WTC11 (cell line): ENCODE measurements at regions not wholly inside any gene's neighbourhood (a gene's known extent, or its start where the extent isn't known, plus 50 kb on each side); places are given as distances from the start of the nearest gene placed in this dataset.

Experiments
- ATAC-seq: fragments of 200-7000 bp; cut with Tn5 transposase; 2 replicates; pipeline ENCODE4 v1.10.0; 2021; ENCODE audit warnings: mild to moderate bottlenecking, moderate library complexity
- CTCF ChIA-PET: fragments of 300-600 bp; sonication (Branson Sonifier 250); formaldehyde crosslinking; loops from one replicate; lab custom pipeline; 2021; ENCODE audit warnings: antibody characterized with exemption; lab: Charles Lee
- POLR2A ChIA-PET: fragments of 350-600 bp; sonication (Branson Sonifier 250); formaldehyde crosslinking; loops from one replicate; lab custom pipeline; 2021; ENCODE audit warnings: antibody characterized with exemption; lab: Charles Lee
- DNase-seq: peaks from one replicate; pipeline ENCODE4 v3.0.0; 2021; ENCODE audit warnings: low spot score
- H3K27ac Mint-ChIP-seq: 2 replicates; pipeline ENCODE4 v1.8.0; 2021; ENCODE audit warnings: mixed read lengths
- H3K27me3 Mint-ChIP-seq: 2 replicates; pipeline ENCODE4 v1.8.0; 2021; ENCODE audit warnings: low read depth, mild to moderate bottlenecking, moderate library complexity, mixed read lengths
- H3K36me3 Mint-ChIP-seq: 2 replicates; pipeline ENCODE4 v1.8.0; 2021; ENCODE audit warnings: mixed read lengths
- H3K4me1 Mint-ChIP-seq: 2 replicates; pipeline ENCODE4 v1.8.0; 2022; ENCODE audit warnings: mixed read lengths
- H3K4me3 Mint-ChIP-seq: 2 replicates; pipeline ENCODE4 v1.8.0; 2021; ENCODE audit warnings: mild to moderate bottlenecking, moderate library complexity, mixed read lengths
- H3K9me3 Mint-ChIP-seq: 2 replicates; pipeline ENCODE4 v1.8.0; 2021; ENCODE audit warnings: mixed read lengths
- AFF4 ChIP-seq: sonication (generic); formaldehyde crosslinking; IDR thresholded peaks from 2 replicates; pipeline ENCODE4 v1.8.1; 2023; ENCODE audit warnings: mild to moderate bottlenecking, missing genetic modification reagents, borderline replicate concordance
- AR ChIP-seq: fragments of 250-450 bp; sonication (Bioruptor Pico); IDR thresholded peaks from 2 replicates; pipeline ENCODE4 v1.9.0; 2021; ENCODE audit warnings: mild to moderate bottlenecking
- ESRRA ChIP-seq: sonication (generic); formaldehyde crosslinking; IDR thresholded peaks from 2 replicates; pipeline ENCODE4 v1.8.1; 2022; ENCODE audit warnings: mild to moderate bottlenecking, missing genetic modification reagents, borderline replicate concordance
- FOXJ3 ChIP-seq: sonication (generic); formaldehyde crosslinking; IDR thresholded peaks from 2 replicates; pipeline ENCODE4 v1.9.0; 2021; ENCODE audit warnings: missing genetic modification reagents, mild to moderate bottlenecking, borderline replicate concordance
- FOXP1 ChIP-seq: sonication (generic); formaldehyde crosslinking; IDR thresholded peaks from 2 replicates; pipeline ENCODE4 v1.8.0; 2022; ENCODE audit warnings: missing genetic modification reagents, mild to moderate bottlenecking, moderate library complexity, borderline replicate concordance
- GABPB1 ChIP-seq: sonication (generic); formaldehyde crosslinking; IDR thresholded peaks from 2 replicates; pipeline ENCODE4 v1.8.1; 2023; ENCODE audit warnings: mild to moderate bottlenecking, missing genetic modification reagents
- HMGA2 ChIP-seq: fragments of 250-450 bp; sonication (Bioruptor Pico); IDR thresholded peaks from 2 replicates; pipeline ENCODE4 v1.4.0; 2021; ENCODE audit warnings: mild to moderate bottlenecking, moderate library complexity
- JAZF1 ChIP-seq: fragments of 250-450 bp; sonication (Bioruptor Pico); IDR thresholded peaks from 2 replicates; pipeline ENCODE4 v1.9.0; 2021; ENCODE audit warnings: moderate library complexity, mild to moderate bottlenecking, inconsistent platforms
- JUN ChIP-seq: sonication (generic); formaldehyde crosslinking; IDR thresholded peaks from 2 replicates; pipeline ENCODE4 v1.8.0; 2023; ENCODE audit warnings: mild to moderate bottlenecking, missing genetic modification reagents
- NR1H2 ChIP-seq: sonication (generic); formaldehyde crosslinking; IDR thresholded peaks from 2 replicates; pipeline ENCODE4 v1.9.0; 2021; ENCODE audit warnings: mild to moderate bottlenecking, moderate library complexity, missing genetic modification reagents
- OVOL2 ChIP-seq: fragments of 250-450 bp; sonication (Bioruptor Pico); IDR thresholded peaks from 2 replicates; pipeline ENCODE4 v1.9.0; 2021; ENCODE audit warnings: mild to moderate bottlenecking, borderline replicate concordance
- SMAD4 ChIP-seq: sonication (generic); formaldehyde crosslinking; IDR thresholded peaks from 2 replicates; pipeline ENCODE4 v1.8.0; 2022; ENCODE audit warnings: mild to moderate bottlenecking, missing genetic modification reagents
- SOX15 ChIP-seq: fragments of 250-450 bp; sonication (Bioruptor Pico); IDR thresholded peaks from 2 replicates; pipeline ENCODE4 v1.9.0; 2021; ENCODE audit warnings: mild to moderate bottlenecking
- TEAD1 ChIP-seq: sonication (generic); formaldehyde crosslinking; IDR thresholded peaks from 2 replicates; pipeline ENCODE4 v1.8.0; 2022; ENCODE audit warnings: mild to moderate bottlenecking, missing genetic modification reagents
- ZNF416 ChIP-seq: fragments of 250-450 bp; sonication (Bioruptor Pico); IDR thresholded peaks from 2 replicates; pipeline ENCODE4 v1.9.0; 2021; ENCODE audit warnings: mild to moderate bottlenecking, inconsistent platforms
- TF ChIP-seq, protein P1 (sequence below): fragments of 250-450 bp; sonication (Bioruptor Pico); IDR thresholded peaks from 2 replicates; pipeline ENCODE4 v2.1.2; 2022; ENCODE audit warnings: mild to moderate bottlenecking, moderate library complexity
- TF ChIP-seq, protein P2 (sequence below): sonication (generic); formaldehyde crosslinking; IDR thresholded peaks from 2 replicates; pipeline ENCODE4 v1.8.0; 2022; ENCODE audit warnings: mild to moderate bottlenecking, missing genetic modification reagents
- TF ChIP-seq, protein P3 (sequence below): sonication (generic); formaldehyde crosslinking; IDR thresholded peaks from 2 replicates; pipeline ENCODE4 v1.8.1; 2022; ENCODE audit warnings: mild to moderate bottlenecking, missing genetic modification reagents, moderate library complexity, borderline replicate concordance
- TF ChIP-seq, protein P4 (sequence below): sonication (generic); formaldehyde crosslinking; conservative IDR thresholded peaks from 2 replicates; pipeline ENCODE4 v1.8.1; 2023; ENCODE audit warnings: mild to moderate bottlenecking, low read depth, missing genetic modification reagents, moderate library complexity

DNA sequence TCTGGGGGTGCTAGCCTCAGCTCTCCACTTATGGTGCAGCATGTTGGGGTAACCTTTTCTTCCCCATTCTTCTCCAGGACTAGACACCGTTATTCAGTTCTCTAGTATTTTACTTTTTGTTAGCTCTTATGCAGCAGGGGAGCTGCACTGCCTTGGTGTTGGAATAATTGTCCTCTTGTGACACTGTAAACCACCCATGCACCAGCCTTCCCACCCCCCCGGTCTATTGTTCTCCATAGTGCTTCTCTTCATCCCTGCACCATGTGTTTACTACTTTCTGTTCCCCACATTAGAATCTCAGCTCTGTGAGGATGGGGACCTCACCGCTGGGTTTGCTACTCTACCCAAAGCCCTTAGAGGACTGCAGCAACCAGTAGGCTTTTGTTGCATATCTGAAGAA lies 230.7 kb downstream of the RPS24 start:
- TF ChIP-seq SOX15 (CRISPR knock-in tag) (no peak), SMAD4 (CRISPR knock-in tag) (no peak), JAZF1 (no peak), AR (CRISPR knock-in tag) (no peak), FOXP1 (CRISPR knock-in tag) (no peak), JUN (CRISPR knock-in tag) (no peak), HMGA2 (CRISPR knock-in tag) (no peak), OVOL2 (CRISPR knock-in tag) (no peak), ZNF416 (no peak), TEAD1 (no peak), FOXJ3 (CRISPR knock-in tag) (no peak), GABPB1 (no peak), ESRRA (no peak), NR1H2 (no peak), AFF4 (CRISPR knock-in tag) (no peak)
- TF ChIP-seq, protein P1, sequence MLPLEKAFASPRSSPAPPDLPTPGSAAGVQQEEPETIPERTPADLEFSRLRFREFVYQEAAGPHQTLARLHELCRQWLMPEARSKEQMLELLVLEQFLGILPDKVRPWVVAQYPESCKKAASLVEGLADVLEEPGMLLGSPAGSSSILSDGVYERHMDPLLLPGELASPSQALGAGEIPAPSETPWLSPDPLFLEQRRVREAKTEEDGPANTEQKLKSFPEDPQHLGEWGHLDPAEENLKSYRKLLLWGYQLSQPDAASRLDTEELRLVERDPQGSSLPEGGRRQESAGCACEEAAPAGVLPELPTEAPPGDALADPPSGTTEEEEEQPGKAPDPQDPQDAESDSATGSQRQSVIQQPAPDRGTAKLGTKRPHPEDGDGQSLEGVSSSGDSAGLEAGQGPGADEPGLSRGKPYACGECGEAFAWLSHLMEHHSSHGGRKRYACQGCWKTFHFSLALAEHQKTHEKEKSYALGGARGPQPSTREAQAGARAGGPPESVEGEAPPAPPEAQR (CRISPR knock-in tag) = no peak
- TF ChIP-seq, protein P2, sequence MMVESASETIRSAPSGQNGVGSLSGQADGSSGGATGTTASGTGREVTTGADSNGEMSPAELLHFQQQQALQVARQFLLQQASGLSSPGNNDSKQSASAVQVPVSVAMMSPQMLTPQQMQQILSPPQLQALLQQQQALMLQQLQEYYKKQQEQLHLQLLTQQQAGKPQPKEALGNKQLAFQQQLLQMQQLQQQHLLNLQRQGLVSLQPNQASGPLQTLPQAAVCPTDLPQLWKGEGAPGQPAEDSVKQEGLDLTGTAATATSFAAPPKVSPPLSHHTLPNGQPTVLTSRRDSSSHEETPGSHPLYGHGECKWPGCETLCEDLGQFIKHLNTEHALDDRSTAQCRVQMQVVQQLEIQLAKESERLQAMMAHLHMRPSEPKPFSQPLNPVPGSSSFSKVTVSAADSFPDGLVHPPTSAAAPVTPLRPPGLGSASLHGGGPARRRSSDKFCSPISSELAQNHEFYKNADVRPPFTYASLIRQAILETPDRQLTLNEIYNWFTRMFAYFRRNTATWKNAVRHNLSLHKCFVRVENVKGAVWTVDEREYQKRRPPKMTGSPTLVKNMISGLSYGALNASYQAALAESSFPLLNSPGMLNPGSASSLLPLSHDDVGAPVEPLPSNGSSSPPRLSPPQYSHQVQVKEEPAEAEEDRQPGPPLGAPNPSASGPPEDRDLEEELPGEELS (CRISPR knock-in tag) = no peak
- TF ChIP-seq, protein P3, sequence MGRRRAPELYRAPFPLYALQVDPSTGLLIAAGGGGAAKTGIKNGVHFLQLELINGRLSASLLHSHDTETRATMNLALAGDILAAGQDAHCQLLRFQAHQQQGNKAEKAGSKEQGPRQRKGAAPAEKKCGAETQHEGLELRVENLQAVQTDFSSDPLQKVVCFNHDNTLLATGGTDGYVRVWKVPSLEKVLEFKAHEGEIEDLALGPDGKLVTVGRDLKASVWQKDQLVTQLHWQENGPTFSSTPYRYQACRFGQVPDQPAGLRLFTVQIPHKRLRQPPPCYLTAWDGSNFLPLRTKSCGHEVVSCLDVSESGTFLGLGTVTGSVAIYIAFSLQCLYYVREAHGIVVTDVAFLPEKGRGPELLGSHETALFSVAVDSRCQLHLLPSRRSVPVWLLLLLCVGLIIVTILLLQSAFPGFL (CRISPR knock-in tag) = no peak
- TF ChIP-seq, protein P4, sequence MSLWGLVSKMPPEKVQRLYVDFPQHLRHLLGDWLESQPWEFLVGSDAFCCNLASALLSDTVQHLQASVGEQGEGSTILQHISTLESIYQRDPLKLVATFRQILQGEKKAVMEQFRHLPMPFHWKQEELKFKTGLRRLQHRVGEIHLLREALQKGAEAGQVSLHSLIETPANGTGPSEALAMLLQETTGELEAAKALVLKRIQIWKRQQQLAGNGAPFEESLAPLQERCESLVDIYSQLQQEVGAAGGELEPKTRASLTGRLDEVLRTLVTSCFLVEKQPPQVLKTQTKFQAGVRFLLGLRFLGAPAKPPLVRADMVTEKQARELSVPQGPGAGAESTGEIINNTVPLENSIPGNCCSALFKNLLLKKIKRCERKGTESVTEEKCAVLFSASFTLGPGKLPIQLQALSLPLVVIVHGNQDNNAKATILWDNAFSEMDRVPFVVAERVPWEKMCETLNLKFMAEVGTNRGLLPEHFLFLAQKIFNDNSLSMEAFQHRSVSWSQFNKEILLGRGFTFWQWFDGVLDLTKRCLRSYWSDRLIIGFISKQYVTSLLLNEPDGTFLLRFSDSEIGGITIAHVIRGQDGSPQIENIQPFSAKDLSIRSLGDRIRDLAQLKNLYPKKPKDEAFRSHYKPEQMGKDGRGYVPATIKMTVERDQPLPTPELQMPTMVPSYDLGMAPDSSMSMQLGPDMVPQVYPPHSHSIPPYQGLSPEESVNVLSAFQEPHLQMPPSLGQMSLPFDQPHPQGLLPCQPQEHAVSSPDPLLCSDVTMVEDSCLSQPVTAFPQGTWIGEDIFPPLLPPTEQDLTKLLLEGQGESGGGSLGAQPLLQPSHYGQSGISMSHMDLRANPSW (CRISPR knock-in tag) = no peak
- H3K9me3 Mint-ChIP-seq = peaks cover 13% of the 10 kb centered on the region
- H3K36me3 Mint-ChIP-seq = no peaks in the 10 kb centered on the region
- H3K4me1 Mint-ChIP-seq = no peaks in the 10 kb centered on the region
- no peak overlapping the region for H3K4me3 Mint-ChIP-seq
- ATAC-seq (no peak), DNase-seq (no peak)
- CTCF ChIA-PET = interaction anchor here (1.3 kb wide), 1 partner anchor 38 kb away, joined by 3 read pairs; no protein-coding TSS in a partner anchor
- POLR2A ChIA-PET = no interaction called here
- H3K27me3 Mint-ChIP-seq = peaks cover 8% of the 10 kb centered on the region; the same call in 1 of the 2 replicates
- H3K27ac Mint-ChIP-seq = no peak overlapping the region
